ENCODE measurements at regions not wholly inside any gene's neighbourhood (a gene's known extent, or its start where the extent isn't known, plus 50 kb on each side); places are given as distances from the start of the nearest gene placed in this dataset.

DNA sequence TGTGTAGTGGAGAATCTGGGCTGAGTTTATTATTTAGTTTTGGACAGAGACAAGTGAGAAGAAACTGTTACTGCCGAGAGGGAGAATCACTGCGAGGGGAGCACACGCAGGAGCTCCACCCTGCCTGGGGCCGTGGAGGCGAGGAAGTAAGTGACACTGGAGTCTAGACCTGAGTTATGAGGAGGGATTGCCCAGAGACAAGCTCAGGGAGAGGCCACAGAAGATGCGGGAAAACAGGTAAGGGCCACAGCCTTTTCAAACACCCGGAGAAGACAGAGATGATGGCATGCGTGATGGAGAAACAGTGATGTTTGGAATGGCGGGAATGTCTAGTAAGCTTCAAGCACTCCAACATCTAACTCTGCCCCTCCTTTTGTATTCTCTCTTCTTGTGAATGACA lies 84.1 kb downstream of the TNFSF11 start:
- DNase-seq (no peak), FAIRE-seq (no peak)
- no peak overlapping the region for H3K27ac ChIP-seq (ENCODE audit: low read depth in 2 of 2, low read length in 2 of 2)
- H3K4me3 ChIP-seq (ENCODE audit: low read length in 3 of 3), result no peak overlapping the region
- intact Hi-C loops (cut with DNase I), result no loop called here
- TF ChIP-seq CTCF (IDR thresholded peaks at IDR 0.05; ENCODE audit: borderline replicate concordance, extremely low read depth, insufficient read depth), result no peak
- H3K27me3 ChIP-seq (ENCODE audit: control insufficient read depth, insufficient read depth, low read length), result no peaks in the 10 kb centered on the region
- H3K9me3 ChIP-seq (ENCODE audit: control insufficient read depth in 2 of 3, insufficient read depth in 1 of 3, low read length in 3 of 3), result no peaks in the 10 kb centered on the region
- H3K9ac ChIP-seq (ENCODE audit: low read length in 3 of 3), result no peak overlapping the region
- no peaks in the 10 kb centered on the region for H3K4me1 ChIP-seq (ENCODE audit: control insufficient read depth in 2 of 3, insufficient read depth in 2 of 3, low read depth in 1 of 3, low read length in 3 of 3)
- H3K36me3 ChIP-seq (ENCODE audit: control insufficient read depth in 2 of 3, insufficient read depth in 3 of 3, low read length in 3 of 3), result no peaks in the 10 kb centered on the region

DNA sequence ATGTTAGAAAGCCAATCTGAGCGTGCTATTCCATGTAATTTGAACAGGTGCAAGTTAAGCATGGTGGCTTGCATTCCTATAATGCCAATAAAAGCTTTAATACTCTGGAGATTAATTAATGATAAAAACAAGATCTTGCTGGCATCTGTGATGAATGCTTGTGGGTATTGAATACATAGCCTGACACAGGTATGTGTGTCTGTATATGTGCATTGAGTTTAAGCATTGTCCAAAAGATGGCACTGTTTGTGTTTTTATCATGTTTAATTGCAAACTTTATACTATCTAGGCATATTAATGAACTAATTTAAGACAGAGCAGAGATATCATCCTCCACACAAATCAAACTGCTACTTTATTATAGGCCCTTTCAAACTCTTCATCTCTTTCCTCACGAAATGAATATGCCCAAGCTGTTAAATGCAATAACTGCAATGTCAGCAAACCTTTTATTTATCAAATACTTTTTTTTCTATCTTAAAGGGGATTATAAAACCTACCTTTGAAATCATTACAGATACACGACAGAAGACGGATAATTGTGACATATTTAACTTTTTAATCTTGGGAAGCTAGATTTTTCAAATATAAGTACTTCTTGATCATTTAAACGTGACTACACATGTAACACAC lies 86.5 kb downstream of the TNFSF11 start:
- H3K9ac ChIP-seq (ENCODE audit: low read length in 3 of 3), result no peak overlapping the region
- no peaks in the 10 kb centered on the region for H3K9me3 ChIP-seq (ENCODE audit: control insufficient read depth in 2 of 3, insufficient read depth in 1 of 3, low read length in 3 of 3)
- no peak overlapping the region for H3K4me3 ChIP-seq (ENCODE audit: low read length in 3 of 3)
- no peaks in the 10 kb centered on the region for H3K4me1 ChIP-seq (ENCODE audit: control insufficient read depth in 2 of 3, insufficient read depth in 2 of 3, low read depth in 1 of 3, low read length in 3 of 3)
- intact Hi-C loops (cut with DNase I), result no loop called here
- TF ChIP-seq CTCF (IDR thresholded peaks at IDR 0.05; ENCODE audit: borderline replicate concordance, extremely low read depth, insufficient read depth), result no peak
- no peaks in the 10 kb centered on the region for H3K27me3 ChIP-seq (ENCODE audit: control insufficient read depth, insufficient read depth, low read length)
- FAIRE-seq, result no peak
- H3K36me3 ChIP-seq (ENCODE audit: control insufficient read depth in 2 of 3, insufficient read depth in 3 of 3, low read length in 3 of 3), result no peaks in the 10 kb centered on the region
- peak in 1 of 5 donors; percentile 13 for DNase-seq
- H3K27ac ChIP-seq (ENCODE audit: low read depth in 2 of 2, low read length in 2 of 2), result no peak overlapping the region

- no peak overlapping the region for H3K4me3 ChIP-seq (ENCODE audit: low read length in 3 of 3)
- no peak for TF ChIP-seq CTCF (IDR thresholded peaks at IDR 0.05; ENCODE audit: borderline replicate concordance, extremely low read depth, insufficient read depth)
- no peaks in the 10 kb centered on the region for H3K9me3 ChIP-seq (ENCODE audit: control insufficient read depth in 2 of 3, insufficient read depth in 1 of 3, low read length in 3 of 3)
- FAIRE-seq (no peak), DNase-seq (no peak)
- H3K4me1 ChIP-seq (ENCODE audit: control insufficient read depth in 2 of 3, insufficient read depth in 2 of 3, low read depth in 1 of 3, low read length in 3 of 3), result no peaks in the 10 kb centered on the region
- intact Hi-C loops (cut with DNase I), result no loop called here
- H3K27ac ChIP-seq (ENCODE audit: low read depth in 2 of 2, low read length in 2 of 2), result no peak overlapping the region
- H3K27me3 ChIP-seq (ENCODE audit: control insufficient read depth, insufficient read depth, low read length), result no peaks in the 10 kb centered on the region
- no peaks in the 10 kb centered on the region for H3K36me3 ChIP-seq (ENCODE audit: control insufficient read depth in 2 of 3, insufficient read depth in 3 of 3, low read length in 3 of 3)
- no peak overlapping the region for H3K9ac ChIP-seq (ENCODE audit: low read length in 3 of 3)
Observed at GRCh38 chr13:42667638-42668037, 93.7 kb downstream of the TNFSF11 start.

GRCh38 chr13:42671502-42671901 lies 97.5 kb downstream of the TNFSF11 start:
- Histone ChIP-seq H3K36me3 (ENCODE audit: control insufficient read depth in 2 of 3, insufficient read depth in 3 of 3, low read length in 3 of 3) (no peaks in the 10 kb centered on the region), H3K9ac (ENCODE audit: low read length in 3 of 3) (no peak overlapping the region), H3K4me3 (ENCODE audit: low read length in 3 of 3) (no peak overlapping the region), H3K4me1 (ENCODE audit: control insufficient read depth in 2 of 3, insufficient read depth in 2 of 3, low read depth in 1 of 3, low read length in 3 of 3) (no peaks in the 10 kb centered on the region), H3K9me3 (ENCODE audit: control insufficient read depth in 2 of 3, insufficient read depth in 1 of 3, low read length in 3 of 3) (no peaks in the 10 kb centered on the region), H3K27me3 (ENCODE audit: control insufficient read depth, insufficient read depth, low read length) (no peaks in the 10 kb centered on the region), H3K27ac (ENCODE audit: low read depth in 2 of 2, low read length in 2 of 2) (no peak overlapping the region)
- intact Hi-C loops (cut with DNase I), result no loop called here
- no peak for TF ChIP-seq CTCF (IDR thresholded peaks at IDR 0.05; ENCODE audit: borderline replicate concordance, extremely low read depth, insufficient read depth)
- no peak for FAIRE-seq
- DNase-seq, result no peak
